GM13976 (cell line): ENCODE measurements at regions not wholly inside any gene's neighbourhood (a gene's known extent, or its start where the extent isn't known, plus 50 kb on each side); places are given as distances from the start of the nearest gene placed in this dataset.

Experiments
- DNase-seq: peaks from one replicate; pipeline ENCODE4 v3.0.0; 2012; ENCODE audit warnings: low spot score
- in situ Hi-C: fragments of 300-500 bp; cut with MboI; formaldehyde crosslinking; loops from one replicate; pipeline ENCODE4 v1.12.0; 2022; ENCODE audit warnings: low sequenced_read_pairs, mixed read lengths, inconsistent platforms; ENCODE audit not compliant: unreplicated experiment
- TF ChIP-seq, protein P1 (sequence below): IDR thresholded peaks from 2 replicates; pipeline ENCODE4 v1.5.1; 2012; ENCODE audit warnings: borderline replicate concordance, mild to moderate bottlenecking; ENCODE audit not compliant: insufficient read depth; ENCODE audit errors: extremely low read depth, missing control alignments, control extremely low read depth

DNA sequence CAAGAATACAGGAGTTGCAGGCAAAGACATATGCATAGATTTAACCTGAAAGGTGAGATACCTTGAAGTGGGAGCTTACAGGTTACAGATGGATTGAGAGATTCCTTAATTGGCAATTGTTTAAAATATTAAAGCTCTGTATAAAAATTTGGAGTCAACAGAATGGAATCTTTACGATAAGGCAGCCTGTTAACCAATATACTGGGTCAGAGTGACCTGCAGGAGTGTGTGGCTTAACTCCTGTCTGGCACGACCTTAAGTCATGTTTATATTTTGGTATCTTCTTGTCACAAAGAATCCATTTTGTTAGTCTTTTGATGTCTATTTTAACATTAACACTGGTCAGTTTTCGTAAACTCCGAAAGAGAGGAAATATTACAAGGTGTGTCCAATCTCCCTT lies 1058.2 kb upstream of the CRIM1 start:
- in situ Hi-C loops = no loop called here
- TF ChIP-seq, protein P1, sequence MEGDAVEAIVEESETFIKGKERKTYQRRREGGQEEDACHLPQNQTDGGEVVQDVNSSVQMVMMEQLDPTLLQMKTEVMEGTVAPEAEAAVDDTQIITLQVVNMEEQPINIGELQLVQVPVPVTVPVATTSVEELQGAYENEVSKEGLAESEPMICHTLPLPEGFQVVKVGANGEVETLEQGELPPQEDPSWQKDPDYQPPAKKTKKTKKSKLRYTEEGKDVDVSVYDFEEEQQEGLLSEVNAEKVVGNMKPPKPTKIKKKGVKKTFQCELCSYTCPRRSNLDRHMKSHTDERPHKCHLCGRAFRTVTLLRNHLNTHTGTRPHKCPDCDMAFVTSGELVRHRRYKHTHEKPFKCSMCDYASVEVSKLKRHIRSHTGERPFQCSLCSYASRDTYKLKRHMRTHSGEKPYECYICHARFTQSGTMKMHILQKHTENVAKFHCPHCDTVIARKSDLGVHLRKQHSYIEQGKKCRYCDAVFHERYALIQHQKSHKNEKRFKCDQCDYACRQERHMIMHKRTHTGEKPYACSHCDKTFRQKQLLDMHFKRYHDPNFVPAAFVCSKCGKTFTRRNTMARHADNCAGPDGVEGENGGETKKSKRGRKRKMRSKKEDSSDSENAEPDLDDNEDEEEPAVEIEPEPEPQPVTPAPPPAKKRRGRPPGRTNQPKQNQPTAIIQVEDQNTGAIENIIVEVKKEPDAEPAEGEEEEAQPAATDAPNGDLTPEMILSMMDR = no peak
- no peak for DNase-seq

DNA sequence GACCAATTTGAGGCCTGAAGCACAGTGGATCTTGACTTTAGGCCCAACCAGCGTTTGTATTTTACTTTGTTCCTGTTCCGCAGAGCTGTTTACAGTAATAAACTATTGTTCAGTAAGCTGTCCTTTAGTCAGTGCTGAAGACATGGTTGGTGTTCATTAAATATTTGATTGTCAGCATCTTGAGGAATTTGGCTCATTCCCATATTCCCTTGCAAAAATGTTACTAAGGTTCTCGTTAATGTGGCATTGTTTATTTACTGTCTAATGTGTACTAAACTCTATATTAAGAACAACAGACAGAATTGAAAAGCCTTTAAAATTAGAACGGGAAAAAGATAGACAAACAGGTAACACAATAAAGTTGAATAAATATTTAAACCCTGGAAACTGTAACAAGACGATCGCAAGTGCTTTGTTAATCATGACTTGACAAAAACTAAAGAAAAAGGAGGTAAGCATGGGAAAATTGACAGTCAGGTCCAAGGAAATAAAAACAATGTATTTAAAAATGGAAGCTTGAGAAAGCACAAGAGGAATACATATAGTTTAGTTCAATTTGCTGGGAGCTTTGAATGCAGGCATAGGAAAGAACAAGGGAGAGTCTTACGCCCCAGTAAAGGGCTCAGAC lies 1060.8 kb upstream of the CRIM1 start:
- in situ Hi-C loops = no loop called here
- TF ChIP-seq, protein P1 = no peak
- DNase-seq = no peak

DNA sequence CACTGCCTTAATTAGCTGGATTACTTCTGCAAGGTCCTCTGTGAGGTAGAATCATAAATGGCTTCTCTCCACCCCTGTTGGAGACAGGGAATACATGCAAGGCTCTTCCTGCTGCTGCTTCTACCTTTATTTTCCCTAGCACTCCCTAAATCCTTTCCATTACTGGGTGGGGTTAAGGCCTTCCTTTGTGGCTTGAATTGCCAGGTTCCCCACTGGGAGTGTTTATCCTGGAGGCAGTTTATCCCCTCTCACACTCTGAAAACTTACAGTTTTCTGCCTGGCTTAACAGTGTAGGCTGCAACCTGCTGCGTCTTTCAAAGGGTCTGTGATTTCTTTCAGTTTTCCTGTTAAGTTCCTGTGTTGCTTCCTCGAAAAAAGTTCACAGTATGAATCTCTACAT lies 1062.3 kb upstream of the CRIM1 start:
- in situ Hi-C loops = no loop called here

DNA sequence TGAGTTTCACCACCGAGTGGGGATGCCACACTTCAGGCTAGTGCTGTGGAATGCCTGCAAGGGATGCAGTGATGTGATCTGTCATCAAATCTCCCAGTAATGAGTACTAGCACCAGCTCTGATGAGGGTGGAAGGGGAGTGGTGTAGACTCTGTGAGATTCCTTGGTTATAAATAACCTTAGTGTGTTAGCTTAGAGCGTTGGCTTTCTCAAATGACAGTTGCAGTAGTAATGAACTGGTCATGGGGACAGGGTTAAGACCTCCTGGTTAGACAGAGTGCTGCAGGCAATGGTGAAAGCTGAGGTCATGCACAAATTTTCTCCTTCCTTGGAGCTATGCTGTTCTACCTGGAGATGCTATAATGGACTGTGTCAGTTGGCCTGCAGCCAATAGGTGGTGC lies 1063.4 kb upstream of the CRIM1 start:
- no peak for DNase-seq
- TF ChIP-seq, protein P1 = no peak
- in situ Hi-C loops = no loop called here

More for the DNA sequence above, 1062.3 kb upstream of the CRIM1 start:
- TF ChIP-seq, protein P1 = no peak
- DNase-seq = no peak

DNA sequence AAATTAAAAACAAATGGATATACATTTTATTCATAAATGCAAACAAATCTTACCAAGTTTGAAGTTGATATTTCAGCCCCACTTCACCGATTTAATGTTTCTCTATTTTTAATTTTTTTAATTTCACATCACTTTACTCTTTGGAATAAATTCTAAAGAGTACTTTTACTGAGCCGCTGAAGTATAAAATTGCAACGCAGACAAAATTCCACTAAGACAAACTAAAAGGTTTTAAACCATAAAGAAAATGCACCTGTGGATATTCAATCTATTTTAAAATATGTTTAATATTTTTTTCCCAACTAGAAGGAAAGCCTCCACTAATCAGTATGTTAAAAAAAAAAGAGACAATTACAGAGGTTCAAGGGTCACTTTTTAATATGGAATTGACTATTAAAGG lies 1073.9 kb upstream of the CRIM1 start:
- no peak for DNase-seq
- in situ Hi-C loops = no loop called here
- TF ChIP-seq, protein P1 = no peak

DNA sequence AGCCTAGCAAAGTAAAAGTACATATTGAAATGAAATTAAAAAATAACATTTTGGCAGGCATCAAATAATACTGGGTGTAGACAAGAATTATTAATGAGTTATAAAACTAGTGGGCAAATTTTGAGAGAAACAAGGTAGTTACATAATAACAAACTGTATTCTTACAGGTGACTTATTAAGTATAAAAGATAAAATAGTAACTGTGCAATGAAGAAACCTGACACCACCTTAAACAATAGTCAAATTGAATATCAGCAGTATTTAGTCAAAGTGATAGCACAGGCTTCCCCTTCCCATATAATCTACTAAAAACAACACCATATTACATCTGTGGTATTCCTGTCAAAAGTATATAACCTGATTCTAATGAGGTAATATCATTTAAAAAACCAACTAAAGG lies 1099.8 kb upstream of the CRIM1 start:
- in situ Hi-C loops = no loop called here
- TF ChIP-seq, protein P1 = no peak
- DNase-seq = no peak
